ENCODE measurements at regions not wholly inside any gene's neighbourhood (a gene's known extent, or its start where the extent isn't known, plus 50 kb on each side); places are given as distances from the start of the nearest gene placed in this dataset.
"Not testable (repeated sequence)": the region's sequence is repeated elsewhere in the genome, so short reads cannot be mapped to it uniquely, and the experiment has no call there.

- DNase-seq, result no peak
Measured at GRCh38 chr12:33514893-33515292, 75.3 kb upstream of the SYT10 start.

GRCh38 chr12:33519566-33519965 lies 79.9 kb upstream of the SYT10 start:
- no peak for DNase-seq

GRCh38 chr12:33520505-33521302 lies 81.1 kb upstream of the SYT10 start:
- DNase-seq, result not testable (repeated sequence)

GRCh38 chr12:33529031-33529430 lies 89.4 kb upstream of the SYT10 start:
- no peak for DNase-seq

- no peak for DNase-seq
Measured at GRCh38 chr12:33529810-33530209, 90.2 kb upstream of the SYT10 start.

- DNase-seq, result no peak
Measured at GRCh38 chr12:33531261-33531660, 91.6 kb upstream of the SYT10 start.

GRCh38 chr12:33533527-33533926 lies 93.9 kb upstream of the SYT10 start:
- no peak for DNase-seq

- no peak for DNase-seq
Measured at GRCh38 chr12:33536431-33536830, 96.8 kb upstream of the SYT10 start.

- no peak for DNase-seq
Measured at GRCh38 chr12:33546004-33546403, 106.4 kb upstream of the SYT10 start.

GRCh38 chr12:33547084-33547483 lies 107.5 kb upstream of the SYT10 start:
- no peak for DNase-seq

- DNase-seq, result not testable (repeated sequence)
Measured at GRCh38 chr12:33550214-33550613, 110.6 kb upstream of the SYT10 start.

GRCh38 chr12:33551006-33551405 lies 111.4 kb upstream of the SYT10 start:
- no peak for DNase-seq

GRCh38 chr12:33555128-33555527 lies 115.5 kb upstream of the SYT10 start:
- DNase-seq, result no peak

GRCh38 chr12:33560653-33561208 lies 121.1 kb upstream of the SYT10 start:
- DNase-seq, result no peak

- DNase-seq, result no peak
Measured at GRCh38 chr12:33562401-33562800, 122.8 kb upstream of the SYT10 start.

- DNase-seq, result no peak
Measured at GRCh38 chr12:33566403-33566802, 126.8 kb upstream of the SYT10 start.

- no peak for DNase-seq
Measured at GRCh38 chr12:33575346-33575745, 135.7 kb upstream of the SYT10 start.

GRCh38 chr12:33581613-33582122 lies 142.0 kb upstream of the SYT10 start:
- no peak for DNase-seq

GRCh38 chr12:33586576-33586975 lies 147.0 kb upstream of the SYT10 start:
- no peak for DNase-seq

- DNase-seq, result no peak
Measured at GRCh38 chr12:33587354-33587753, 147.7 kb upstream of the SYT10 start.

- no peak for DNase-seq
Measured at GRCh38 chr12:33587784-33588712, 148.4 kb upstream of the SYT10 start.

- no peak for DNase-seq
Measured at GRCh38 chr12:33588725-33589405, 149.2 kb upstream of the SYT10 start.
